HL-60 (cell line): ENCODE measurements at regions not wholly inside any gene's neighbourhood (a gene's known extent, or its start where the extent isn't known, plus 50 kb on each side); places are given as distances from the start of the nearest gene placed in this dataset.

Experiments used
- GABPA ChIP-seq: IDR thresholded peaks from 2 replicates; pipeline ENCODE4 v1.6.1; 2012; ENCODE audit warnings: low read depth
- POLR2AphosphoS5 ChIP-seq: IDR thresholded peaks from 2 replicates; pipeline ENCODE4 v1.6.1; 2012; ENCODE audit warnings: low read depth
- TF ChIP-seq, protein P1 (sequence below): IDR thresholded peaks from one replicate; pipeline ENCODE4 v1.5.1; 2011; ENCODE audit warnings: low read length, control low read depth, inconsistent platforms; ENCODE audit not compliant: insufficient read depth

DNA sequence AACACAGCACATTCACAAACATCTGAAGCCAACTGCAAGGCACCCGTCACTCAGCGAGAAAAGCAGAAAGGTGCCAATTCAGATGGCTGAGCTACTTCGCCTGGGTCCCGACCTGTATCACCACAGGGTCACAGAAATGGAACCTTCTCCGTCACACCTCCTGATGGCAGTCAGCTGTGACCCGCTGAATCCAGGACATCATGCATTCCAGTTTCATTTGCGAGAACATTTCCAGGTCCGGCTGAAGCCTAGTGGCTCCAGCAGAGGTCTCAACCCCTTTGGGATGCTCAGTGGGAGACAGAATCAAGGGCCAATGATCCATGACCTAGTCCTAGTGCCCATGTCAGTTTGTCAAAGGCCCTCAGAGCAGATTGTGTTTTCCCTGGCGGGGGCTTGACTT is 193.6 kb upstream of the KLF14 start:
- TF ChIP-seq, protein P1, sequence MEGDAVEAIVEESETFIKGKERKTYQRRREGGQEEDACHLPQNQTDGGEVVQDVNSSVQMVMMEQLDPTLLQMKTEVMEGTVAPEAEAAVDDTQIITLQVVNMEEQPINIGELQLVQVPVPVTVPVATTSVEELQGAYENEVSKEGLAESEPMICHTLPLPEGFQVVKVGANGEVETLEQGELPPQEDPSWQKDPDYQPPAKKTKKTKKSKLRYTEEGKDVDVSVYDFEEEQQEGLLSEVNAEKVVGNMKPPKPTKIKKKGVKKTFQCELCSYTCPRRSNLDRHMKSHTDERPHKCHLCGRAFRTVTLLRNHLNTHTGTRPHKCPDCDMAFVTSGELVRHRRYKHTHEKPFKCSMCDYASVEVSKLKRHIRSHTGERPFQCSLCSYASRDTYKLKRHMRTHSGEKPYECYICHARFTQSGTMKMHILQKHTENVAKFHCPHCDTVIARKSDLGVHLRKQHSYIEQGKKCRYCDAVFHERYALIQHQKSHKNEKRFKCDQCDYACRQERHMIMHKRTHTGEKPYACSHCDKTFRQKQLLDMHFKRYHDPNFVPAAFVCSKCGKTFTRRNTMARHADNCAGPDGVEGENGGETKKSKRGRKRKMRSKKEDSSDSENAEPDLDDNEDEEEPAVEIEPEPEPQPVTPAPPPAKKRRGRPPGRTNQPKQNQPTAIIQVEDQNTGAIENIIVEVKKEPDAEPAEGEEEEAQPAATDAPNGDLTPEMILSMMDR, result no peak
- TF ChIP-seq POLR2AphosphoS5 (no peak), GABPA (no peak)
